ENCODE measurements at regions not wholly inside any gene's neighbourhood (a gene's known extent, or its start where the extent isn't known, plus 50 kb on each side); places are given as distances from the start of the nearest gene placed in this dataset.

- H3K27ac ChIP-seq = no peak overlapping the region
- TF ChIP-seq ZFX (IDR thresholded peaks at IDR 0.05; ENCODE audit: borderline replicate concordance) = no peak
- TF ChIP-seq CTCF (IDR thresholded peaks at IDR 0.05) = no peak
Observed at GRCh38 chr1:187451238-187451637, 622.5 kb downstream of the PLA2G4A start.

GRCh38 chr1:187454010-187454409, 625.3 kb downstream of the PLA2G4A start:
- H3K27ac ChIP-seq = no peak overlapping the region
- no peak for TF ChIP-seq ZFX (IDR thresholded peaks at IDR 0.05; ENCODE audit: borderline replicate concordance)
- no peak for TF ChIP-seq CTCF (IDR thresholded peaks at IDR 0.05)

GRCh38 chr1:187456446-187456845, 627.7 kb downstream of the PLA2G4A start:
- no peak for TF ChIP-seq CTCF (IDR thresholded peaks at IDR 0.05)
- TF ChIP-seq ZFX (IDR thresholded peaks at IDR 0.05; ENCODE audit: borderline replicate concordance) = no peak
- H3K27ac ChIP-seq = no peak overlapping the region

- no peak overlapping the region for H3K27ac ChIP-seq
- TF ChIP-seq CTCF (IDR thresholded peaks at IDR 0.05) (no peak), ZFX (IDR thresholded peaks at IDR 0.05; ENCODE audit: borderline replicate concordance) (no peak)
Observed at GRCh38 chr1:187460093-187460492, 631.3 kb downstream of the PLA2G4A start.

GRCh38 chr1:187464320-187464719, 635.6 kb downstream of the PLA2G4A start:
- H3K27ac ChIP-seq = no peak overlapping the region
- TF ChIP-seq CTCF (IDR thresholded peaks at IDR 0.05) = no peak
- TF ChIP-seq ZFX (IDR thresholded peaks at IDR 0.05; ENCODE audit: borderline replicate concordance) = no peak

- H3K27ac ChIP-seq = no peak overlapping the region
- TF ChIP-seq CTCF (IDR thresholded peaks at IDR 0.05) = no peak
- no peak for TF ChIP-seq ZFX (IDR thresholded peaks at IDR 0.05; ENCODE audit: borderline replicate concordance)
Observed at GRCh38 chr1:187465441-187465840, 636.7 kb downstream of the PLA2G4A start.

GRCh38 chr1:187469836-187470235, 641.1 kb downstream of the PLA2G4A start:
- no peak for TF ChIP-seq CTCF (IDR thresholded peaks at IDR 0.05)
- no peak for TF ChIP-seq ZFX (IDR thresholded peaks at IDR 0.05; ENCODE audit: borderline replicate concordance)
- H3K27ac ChIP-seq = no peak overlapping the region

Measured in 22Rv1 (cell line).